GM13977 (cell line): ENCODE measurements at regions not wholly inside any gene's neighbourhood (a gene's known extent, or its start where the extent isn't known, plus 50 kb on each side); places are given as distances from the start of the nearest gene placed in this dataset.

ENCODE experiments used
- DNase-seq: peaks from one replicate; pipeline ENCODE4 v3.0.0; 2012; ENCODE audit warnings: low spot score
- in situ Hi-C: fragments of 300-500 bp; cut with MboI; formaldehyde crosslinking; loops from one replicate; pipeline ENCODE4 v1.12.0; 2022; ENCODE audit warnings: low sequenced_read_pairs, low pct_unique_long_range_greater_than_20kb, mixed read lengths, inconsistent platforms; ENCODE audit not compliant: unreplicated experiment
- TF ChIP-seq, protein P1 (sequence below): IDR thresholded peaks from 2 replicates; pipeline ENCODE4 v1.5.1; 2012; ENCODE audit warnings: mild to moderate bottlenecking, control low read depth; ENCODE audit not compliant: insufficient read depth; ENCODE audit errors: extremely low read depth, missing control alignments

DNA sequence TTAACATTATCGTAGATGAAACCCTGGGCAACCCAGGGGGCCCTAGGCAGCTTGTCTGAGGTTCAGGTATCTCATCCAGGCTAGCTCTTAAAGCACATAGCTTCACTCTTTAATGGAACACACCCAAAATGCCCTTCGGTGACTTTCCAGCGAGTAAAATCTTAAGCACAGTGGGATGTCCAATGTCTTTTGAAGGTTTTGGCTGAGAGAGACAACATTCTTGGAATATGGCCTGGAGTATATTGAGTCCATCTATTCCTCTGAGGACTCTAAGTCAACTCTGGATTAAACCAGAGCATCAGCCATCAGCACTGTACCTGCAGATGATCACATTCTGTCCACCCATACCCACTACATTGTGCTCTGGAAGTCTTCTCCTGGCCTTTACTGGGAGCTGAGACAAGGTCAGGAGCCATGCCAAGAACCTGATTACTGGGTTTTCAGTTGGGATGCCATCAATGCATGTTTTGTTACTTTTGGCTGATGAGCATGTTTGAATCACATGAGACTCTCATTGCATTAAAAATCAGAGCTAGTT lies 63.4 kb upstream of the CDH11 start:
- TF ChIP-seq, protein P1, sequence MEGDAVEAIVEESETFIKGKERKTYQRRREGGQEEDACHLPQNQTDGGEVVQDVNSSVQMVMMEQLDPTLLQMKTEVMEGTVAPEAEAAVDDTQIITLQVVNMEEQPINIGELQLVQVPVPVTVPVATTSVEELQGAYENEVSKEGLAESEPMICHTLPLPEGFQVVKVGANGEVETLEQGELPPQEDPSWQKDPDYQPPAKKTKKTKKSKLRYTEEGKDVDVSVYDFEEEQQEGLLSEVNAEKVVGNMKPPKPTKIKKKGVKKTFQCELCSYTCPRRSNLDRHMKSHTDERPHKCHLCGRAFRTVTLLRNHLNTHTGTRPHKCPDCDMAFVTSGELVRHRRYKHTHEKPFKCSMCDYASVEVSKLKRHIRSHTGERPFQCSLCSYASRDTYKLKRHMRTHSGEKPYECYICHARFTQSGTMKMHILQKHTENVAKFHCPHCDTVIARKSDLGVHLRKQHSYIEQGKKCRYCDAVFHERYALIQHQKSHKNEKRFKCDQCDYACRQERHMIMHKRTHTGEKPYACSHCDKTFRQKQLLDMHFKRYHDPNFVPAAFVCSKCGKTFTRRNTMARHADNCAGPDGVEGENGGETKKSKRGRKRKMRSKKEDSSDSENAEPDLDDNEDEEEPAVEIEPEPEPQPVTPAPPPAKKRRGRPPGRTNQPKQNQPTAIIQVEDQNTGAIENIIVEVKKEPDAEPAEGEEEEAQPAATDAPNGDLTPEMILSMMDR, result no peak
- in situ Hi-C loops, result no loop called here

GRCh38 chr16:65181071-65181561 lies 59.3 kb upstream of the CDH11 start:
- in situ Hi-C loops, result no loop called here
- TF ChIP-seq, protein P1, result no peak
- no peak for DNase-seq

More for the DNA sequence above, 63.4 kb upstream of the CDH11 start:
- no peak for DNase-seq

DNA sequence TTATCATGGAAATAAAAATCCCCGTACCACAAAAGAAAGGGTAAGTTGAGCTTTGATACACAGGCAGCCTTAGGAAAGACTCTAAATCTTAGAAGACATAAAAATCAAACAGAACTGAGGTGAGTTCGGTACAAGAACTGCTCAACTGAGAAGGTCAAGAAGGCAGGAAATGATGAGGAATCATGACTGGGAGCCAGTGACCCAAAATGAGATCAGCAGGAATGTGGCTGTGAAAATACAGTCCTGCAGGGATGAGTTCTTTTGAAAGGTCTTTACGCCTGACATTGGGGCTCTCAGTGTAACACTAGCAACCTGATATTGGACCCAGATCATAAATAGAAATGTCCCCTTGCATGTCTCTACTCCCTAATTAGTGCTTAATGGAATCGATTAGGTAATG lies 56.3 kb upstream of the CDH11 start:
- TF ChIP-seq, protein P1, result no peak
- DNase-seq, result no peak
- in situ Hi-C loops, result no loop called here

GRCh38 chr16:65176603-65177002 lies 54.7 kb upstream of the CDH11 start:
- no peak for DNase-seq
- in situ Hi-C loops, result no loop called here
- TF ChIP-seq, protein P1, result no peak

DNA sequence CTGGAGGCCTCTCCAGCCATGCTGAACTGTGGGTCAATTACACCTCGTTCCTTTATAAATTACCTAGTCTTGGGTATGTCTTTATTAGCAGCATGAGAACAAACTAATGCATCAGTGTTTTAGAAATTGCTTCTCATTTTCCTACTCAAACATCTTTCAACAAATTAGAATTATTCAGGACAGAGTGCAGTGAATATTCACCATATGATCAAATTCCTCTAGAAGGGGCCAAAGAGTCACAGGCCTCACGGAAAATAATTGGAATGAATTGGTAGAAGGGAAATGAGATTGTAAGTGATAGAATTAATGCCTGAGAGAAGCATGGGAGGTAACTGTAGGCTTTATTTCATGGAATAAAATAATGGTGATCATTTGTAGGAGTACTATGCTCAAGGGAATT lies 50.5 kb upstream of the CDH11 start:
- TF ChIP-seq, protein P1, result no peak
- DNase-seq, result no peak
- in situ Hi-C loops, result no loop called here
